Adrenal gland (tissue), 5 donors: ENCODE measurements at regions not wholly inside any gene's neighbourhood (a gene's known extent, or its start where the extent isn't known, plus 50 kb on each side); places are given as distances from the start of the nearest gene placed in this dataset.

Experiments used
- CTCF ChIP-seq, 6 experiments: fragments of 450-650 bp in 4 of 6; fragments of 200-600 bp in 2 of 6; sonication (generic) in 1 of 6; IDR thresholded peaks; 1 replicate in 5 of 6; 2 replicates in 1 of 6; pipeline versions ENCODE4 v1.5.1 to v1.8.0; 2016 to 2021; ENCODE audit warnings: antibody characterized with exemption in 6 of 6, mild to moderate bottlenecking in 2 of 6, moderate library complexity in 1 of 6
- POLR2A ChIP-seq, 2 donors: fragments of 450-650 bp; IDR thresholded peaks; one replicate each; pipeline ENCODE4 v1.6.1; 2017; ENCODE audit warnings: antibody characterized with exemption in 2 of 2, mild to moderate bottlenecking in 2 of 2, moderate library complexity in 1 of 2
- donor health status: DM: no; HTN: no; CAD: no.

- TF ChIP-seq CTCF (IDR thresholded peaks at IDR 0.05), result no peak
- TF ChIP-seq POLR2A (IDR thresholded peaks at IDR 0.05), result no peak
These were observed 179.6 kb upstream of the ISX start for GRCh38 chr22:34886391-34886790.
